Stimulated activated CD4-positive, alpha-beta T cell treated with anti-CD3 and anti-CD28 coated beads, Interleukin-15, amount 100 ng/mL, for 24 hours (primary cell): ENCODE measurements at regions not wholly inside any gene's neighbourhood (a gene's known extent, or its start where the extent isn't known, plus 50 kb on each side); places are given as distances from the start of the nearest gene placed in this dataset.
"Not testable (repeated sequence)": the region's sequence is repeated elsewhere in the genome, so short reads cannot be mapped to it uniquely, and the experiment has no call there.

Source experiments
- DNase-seq: peaks from one replicate; pipeline ENCODE4 v3.0.0-alpha.2; 2020

DNA sequence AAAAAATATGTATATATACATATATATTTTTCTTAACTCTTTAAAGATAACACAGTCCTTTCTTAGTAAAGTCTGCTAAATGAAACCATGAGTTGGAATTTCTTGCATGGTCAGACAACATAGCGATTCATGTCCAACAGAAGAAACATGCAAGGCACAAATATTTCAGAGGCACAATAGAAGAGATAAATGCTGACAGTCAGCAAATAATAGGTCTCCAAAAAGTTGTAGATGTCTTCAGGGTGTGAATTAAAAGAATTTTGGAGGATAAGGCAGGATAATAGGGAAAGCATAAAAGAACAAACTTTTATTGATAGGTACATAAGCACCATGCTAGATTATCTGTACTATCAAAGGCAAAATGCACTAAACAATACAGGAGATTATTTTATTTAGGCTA lies 800.2 kb downstream of the PLCL1 start:
- no peak for DNase-seq

- not testable (repeated sequence) for DNase-seq
Observed at GRCh38 chr2:198602986-198603385, 798.6 kb downstream of the PLCL1 start.

- DNase-seq: no peak
Observed at GRCh38 chr2:198597648-198598047, 793.3 kb downstream of the PLCL1 start.

- no peak for DNase-seq
Observed at GRCh38 chr2:198596985-198597384, 792.6 kb downstream of the PLCL1 start.

GRCh38 chr2:198595721-198596120 lies 791.3 kb downstream of the PLCL1 start:
- DNase-seq: no peak

DNA sequence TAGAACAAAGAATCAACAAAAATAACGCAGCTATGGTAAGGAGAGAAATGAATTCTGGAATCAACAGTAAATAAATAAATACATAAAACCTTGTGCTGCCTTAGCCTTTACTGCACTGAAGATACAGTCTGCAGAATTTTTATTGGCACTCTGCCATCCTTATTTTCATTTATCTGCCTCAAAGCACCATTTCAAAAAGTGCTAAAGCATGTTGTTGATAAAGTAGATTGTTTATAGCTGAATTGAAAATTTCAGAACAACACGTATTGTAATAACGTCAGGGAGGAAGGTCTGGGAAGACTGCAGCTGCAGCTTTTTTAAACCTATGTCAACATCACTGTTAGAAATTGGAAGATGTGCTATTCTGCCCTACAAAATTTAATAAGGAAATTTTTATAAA lies 787.2 kb downstream of the PLCL1 start:
- DNase-seq: no peak

DNA sequence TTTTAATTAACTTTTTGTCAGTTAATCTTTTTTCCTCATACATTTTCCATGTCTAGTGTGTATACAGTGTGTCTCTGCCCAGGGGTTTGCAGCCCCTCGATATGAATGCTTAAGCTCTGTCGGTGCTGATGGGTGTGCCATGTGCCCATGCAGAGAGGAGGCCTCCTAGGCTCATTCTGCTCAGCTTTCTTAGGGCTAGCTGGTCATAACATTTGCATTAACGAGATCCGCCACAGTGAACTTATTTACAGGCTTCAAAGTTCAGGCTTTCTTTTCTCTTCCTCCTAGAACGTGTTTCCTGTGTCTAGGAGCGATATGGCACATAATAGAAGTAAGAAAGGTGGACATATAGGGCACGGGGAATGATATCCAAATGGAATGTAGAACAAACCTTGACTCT lies 783.3 kb downstream of the PLCL1 start:
- no peak for DNase-seq

DNA sequence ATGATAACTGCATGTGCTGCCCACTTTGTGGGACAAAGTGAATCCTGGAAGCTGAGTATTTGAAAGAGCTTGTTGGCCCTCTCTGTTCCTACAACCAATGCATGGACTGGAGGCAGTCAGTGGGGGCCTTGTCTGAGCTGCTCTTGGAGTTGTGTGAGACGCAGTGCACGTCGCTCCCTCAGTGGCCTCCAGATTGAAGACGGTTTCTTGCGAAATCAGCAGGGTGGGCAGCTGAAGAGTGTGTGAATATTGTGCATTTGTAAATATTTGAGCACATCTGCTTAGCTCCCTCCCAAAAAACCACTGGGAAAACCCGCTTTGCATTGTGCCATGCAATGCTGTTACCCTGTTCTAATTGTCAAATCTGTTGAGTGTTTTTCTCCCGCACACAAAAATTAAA lies 782.8 kb downstream of the PLCL1 start:
- no peak for DNase-seq

DNA sequence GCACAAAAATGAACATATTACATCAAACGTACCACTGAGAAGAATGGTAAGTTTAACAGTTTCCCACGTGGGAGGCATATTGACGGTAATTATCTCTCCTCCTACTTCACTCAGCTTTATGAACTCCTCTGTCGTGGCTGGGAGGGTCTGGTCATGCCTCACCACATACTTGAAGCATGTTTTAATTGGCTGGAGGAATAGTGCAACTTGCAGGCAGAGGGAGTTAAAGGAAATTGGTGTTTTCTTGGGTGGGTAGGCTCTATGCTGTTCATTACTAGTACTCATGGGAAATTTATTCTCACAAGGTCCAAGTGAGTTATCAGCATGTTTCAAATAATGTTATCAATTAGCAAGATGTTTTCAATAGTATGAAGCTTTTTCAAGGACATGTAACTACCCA lies 767.0 kb downstream of the PLCL1 start:
- no peak for DNase-seq

GRCh38 chr2:198558176-198558575 lies 753.8 kb downstream of the PLCL1 start:
- no peak for DNase-seq

DNA sequence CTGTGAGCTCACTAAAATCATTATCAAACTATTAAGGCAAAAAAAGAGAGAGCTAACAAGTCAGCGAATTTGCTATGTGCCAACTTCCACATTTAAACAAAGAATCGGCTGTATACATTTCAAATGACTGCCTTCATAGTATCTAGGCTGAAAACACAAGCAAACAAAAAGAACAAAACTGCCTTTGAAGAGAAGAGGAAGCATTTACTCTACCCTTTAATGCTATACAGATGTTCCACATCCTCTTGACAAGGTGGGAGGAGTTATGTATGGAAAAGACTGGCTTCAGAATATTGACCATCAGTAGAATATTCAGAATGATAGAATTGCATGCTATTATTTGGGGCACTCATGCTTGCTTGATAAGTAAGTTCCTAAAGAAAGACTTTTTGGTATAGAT lies 741.7 kb downstream of the PLCL1 start:
- no peak for DNase-seq

- DNase-seq: no peak
Observed at GRCh38 chr2:198545411-198545810, 741.0 kb downstream of the PLCL1 start.

GRCh38 chr2:198544461-198544860 lies 740.1 kb downstream of the PLCL1 start:
- DNase-seq: no peak

- no peak for DNase-seq
Observed at GRCh38 chr2:198534756-198535155, 730.4 kb downstream of the PLCL1 start.

DNA sequence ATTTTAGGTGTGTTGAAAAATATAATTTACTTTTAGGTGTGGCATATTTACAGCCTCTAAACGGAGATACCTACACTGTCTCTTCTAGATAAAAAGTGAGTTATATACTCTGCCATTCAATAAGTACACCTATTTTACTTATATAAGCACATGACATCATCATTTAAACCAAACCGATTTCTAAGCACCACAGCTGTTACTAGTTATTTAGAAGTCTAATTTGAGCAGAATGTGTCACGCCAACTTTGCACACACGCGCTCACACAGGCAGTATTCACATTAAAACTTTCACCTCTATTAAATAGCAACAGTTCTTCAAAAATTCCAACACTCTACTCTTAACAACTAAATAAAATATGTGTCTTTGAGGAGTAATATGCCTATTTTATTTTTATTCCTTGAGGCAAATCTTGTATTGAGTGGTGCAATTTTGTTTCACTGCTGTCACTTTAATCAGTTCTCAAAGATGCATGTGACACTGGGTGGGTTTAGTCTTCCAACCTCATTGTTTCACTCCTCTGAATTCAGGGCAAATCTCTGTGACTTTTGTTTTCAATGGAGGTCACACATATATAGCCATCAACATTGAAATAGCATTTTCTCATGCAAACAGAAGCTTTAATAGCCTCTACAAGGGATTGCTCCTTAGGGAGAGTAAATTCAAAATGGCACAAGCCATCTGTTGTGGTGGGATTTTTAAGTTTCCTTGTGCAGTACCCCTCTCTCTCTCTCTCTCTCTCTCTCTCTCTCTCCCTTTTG lies 721.0 kb downstream of the PLCL1 start:
- DNase-seq: no peak

GRCh38 chr2:198523710-198524109 lies 719.3 kb downstream of the PLCL1 start:
- no peak for DNase-seq

- DNase-seq: no peak
Observed at GRCh38 chr2:198518935-198519334, 714.5 kb downstream of the PLCL1 start.

GRCh38 chr2:198517976-198518375 lies 713.6 kb downstream of the PLCL1 start:
- DNase-seq: no peak

GRCh38 chr2:198508610-198509009 lies 704.2 kb downstream of the PLCL1 start:
- DNase-seq: not testable (repeated sequence)

GRCh38 chr2:198499539-198499938 lies 695.1 kb downstream of the PLCL1 start:
- DNase-seq: no peak

DNA sequence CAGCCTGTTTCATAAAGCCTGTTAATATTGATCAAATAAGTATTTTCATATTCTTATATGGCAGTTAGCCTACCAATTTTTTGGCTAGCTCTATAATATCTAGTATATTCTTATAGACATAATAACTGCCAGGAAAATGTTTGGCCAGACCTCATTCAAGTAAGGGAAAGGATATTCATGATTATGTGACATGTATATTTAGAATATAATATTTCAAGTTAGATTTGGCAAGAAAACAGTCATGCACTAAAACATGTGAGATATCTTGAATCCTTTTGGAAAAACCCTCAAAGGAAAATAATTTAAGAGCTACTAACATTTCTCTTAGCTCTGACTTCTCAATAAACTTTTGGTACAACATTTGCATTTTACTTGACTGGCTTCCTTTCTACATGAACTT lies 694.1 kb downstream of the PLCL1 start:
- DNase-seq: no peak

GRCh38 chr2:198498048-198498447 lies 693.7 kb downstream of the PLCL1 start:
- no peak for DNase-seq

DNA sequence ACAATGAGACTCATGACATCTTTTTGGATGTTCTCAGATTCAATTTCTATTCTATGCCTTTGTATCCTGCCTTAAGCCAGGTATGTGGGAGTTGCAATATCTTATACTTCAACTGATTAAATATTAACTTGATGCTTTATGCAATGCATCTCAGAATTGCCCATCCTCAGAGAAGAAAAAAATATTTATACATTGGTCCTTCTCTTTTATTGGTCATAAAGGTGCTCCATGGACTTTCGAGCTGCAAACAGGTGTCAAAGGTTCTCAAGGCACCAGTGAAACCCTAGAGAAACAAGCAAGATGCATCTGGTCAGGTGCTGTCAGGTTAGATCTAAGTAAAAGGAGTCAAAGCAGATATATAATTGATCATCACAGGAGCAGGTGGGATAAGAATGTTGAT lies 690.5 kb downstream of the PLCL1 start:
- DNase-seq: no peak

DNA sequence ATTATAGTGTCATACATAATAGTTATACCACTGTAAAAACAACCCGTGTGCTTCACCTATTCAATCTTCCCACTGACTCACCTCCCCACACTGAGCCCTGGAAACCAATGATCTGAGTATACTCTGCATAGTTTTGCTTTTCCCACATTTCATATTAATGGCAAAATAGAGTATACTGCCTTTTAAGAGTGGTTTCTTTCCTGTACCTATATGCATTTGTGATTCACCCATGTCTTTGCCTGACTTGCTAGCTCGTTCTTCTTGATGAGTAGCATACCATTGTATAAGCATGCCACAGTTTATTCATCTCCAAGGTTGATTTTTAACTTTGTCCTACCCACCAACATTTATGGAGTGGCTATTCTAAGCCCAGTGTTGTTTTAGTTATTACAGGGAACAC lies 686.4 kb downstream of the PLCL1 start:
- DNase-seq: no peak

GRCh38 chr2:198488964-198489363 lies 684.6 kb downstream of the PLCL1 start:
- DNase-seq: no peak
